GM10248 (cell line): ENCODE measurements at regions not wholly inside any gene's neighbourhood (a gene's known extent, or its start where the extent isn't known, plus 50 kb on each side); places are given as distances from the start of the nearest gene placed in this dataset.

Source experiments
- CTCF ChIA-PET: fragments of 300-600 bp; sonication (Branson Sonifier 250); formaldehyde crosslinking; extraction: SDS; loops from one replicate; lab custom pipeline; 2021; ENCODE audit warnings: antibody characterized with exemption; lab: Yijun Ruan, JAX
- POLR2A ChIA-PET: fragments of 350-650 bp; sonication (Branson Sonifier 250); formaldehyde crosslinking; extraction: SDS; loops from one replicate; lab custom pipeline; 2020; ENCODE audit warnings: antibody characterized with exemption; lab: Yijun Ruan, JAX
- DNase-seq: peaks from one replicate; pipeline ENCODE4 v3.0.0; 2012; ENCODE audit errors: extremely low spot score
- TF ChIP-seq, protein P1 (sequence below): IDR thresholded peaks from 2 replicates; pipeline ENCODE4 v1.5.1; 2012; ENCODE audit warnings: mild to moderate bottlenecking, low read depth; ENCODE audit errors: extremely low read depth, missing control alignments, control extremely low read depth

GRCh38 chr12:46456356-46457334 lies 84.1 kb upstream of the SLC38A2 start:
- DNase-seq = no peak
- POLR2A ChIA-PET = no interaction called here
- TF ChIP-seq, protein P1, sequence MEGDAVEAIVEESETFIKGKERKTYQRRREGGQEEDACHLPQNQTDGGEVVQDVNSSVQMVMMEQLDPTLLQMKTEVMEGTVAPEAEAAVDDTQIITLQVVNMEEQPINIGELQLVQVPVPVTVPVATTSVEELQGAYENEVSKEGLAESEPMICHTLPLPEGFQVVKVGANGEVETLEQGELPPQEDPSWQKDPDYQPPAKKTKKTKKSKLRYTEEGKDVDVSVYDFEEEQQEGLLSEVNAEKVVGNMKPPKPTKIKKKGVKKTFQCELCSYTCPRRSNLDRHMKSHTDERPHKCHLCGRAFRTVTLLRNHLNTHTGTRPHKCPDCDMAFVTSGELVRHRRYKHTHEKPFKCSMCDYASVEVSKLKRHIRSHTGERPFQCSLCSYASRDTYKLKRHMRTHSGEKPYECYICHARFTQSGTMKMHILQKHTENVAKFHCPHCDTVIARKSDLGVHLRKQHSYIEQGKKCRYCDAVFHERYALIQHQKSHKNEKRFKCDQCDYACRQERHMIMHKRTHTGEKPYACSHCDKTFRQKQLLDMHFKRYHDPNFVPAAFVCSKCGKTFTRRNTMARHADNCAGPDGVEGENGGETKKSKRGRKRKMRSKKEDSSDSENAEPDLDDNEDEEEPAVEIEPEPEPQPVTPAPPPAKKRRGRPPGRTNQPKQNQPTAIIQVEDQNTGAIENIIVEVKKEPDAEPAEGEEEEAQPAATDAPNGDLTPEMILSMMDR = no peak
- CTCF ChIA-PET = interaction anchor here (1.0 to 2.0 kb wide), 3 partner anchors 13 to 53 kb away, joined by 3 to 4 read pairs (median 3); no protein-coding TSS in a partner anchor

- ChIA-PET POLR2A (no interaction called here), CTCF (interaction anchor here (1.0 to 2.0 kb wide), 5 partner anchors 12 to 61 kb away, joined by 3 to 4 read pairs (median 3); no protein-coding TSS in a partner anchor)
- no peak for DNase-seq
- TF ChIP-seq, protein P1 = no peak
These were observed 83.2 kb upstream of the SLC38A2 start for GRCh38 chr12:46455648-46456352.

DNA sequence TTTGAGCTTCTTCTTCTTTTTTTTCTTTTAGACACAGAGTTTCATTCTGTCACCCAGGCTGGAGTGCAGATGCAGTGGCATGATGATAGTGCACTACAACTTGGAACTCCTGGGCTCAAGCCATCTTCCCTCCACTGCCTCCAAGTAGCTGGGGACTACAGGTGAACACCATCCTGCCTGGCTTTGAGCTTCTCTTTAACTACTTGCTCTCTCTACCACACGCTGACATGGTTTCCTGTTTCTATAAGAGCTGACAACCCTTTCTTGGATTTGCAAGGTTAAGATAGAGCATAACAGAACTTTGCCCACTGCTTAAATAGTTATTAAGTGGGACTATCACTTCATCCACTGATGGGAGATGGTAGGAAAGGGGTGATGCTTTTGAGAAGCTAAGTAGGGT lies 82.4 kb upstream of the SLC38A2 start:
- no peak for DNase-seq
- TF ChIP-seq, protein P1 = no peak
- CTCF ChIA-PET = interaction anchor here (0.9 to 2.0 kb wide), 5 partner anchors 8 to 60 kb away, joined by 3 to 4 read pairs (median 3); no protein-coding TSS in a partner anchor
- POLR2A ChIA-PET = no interaction called here

DNA sequence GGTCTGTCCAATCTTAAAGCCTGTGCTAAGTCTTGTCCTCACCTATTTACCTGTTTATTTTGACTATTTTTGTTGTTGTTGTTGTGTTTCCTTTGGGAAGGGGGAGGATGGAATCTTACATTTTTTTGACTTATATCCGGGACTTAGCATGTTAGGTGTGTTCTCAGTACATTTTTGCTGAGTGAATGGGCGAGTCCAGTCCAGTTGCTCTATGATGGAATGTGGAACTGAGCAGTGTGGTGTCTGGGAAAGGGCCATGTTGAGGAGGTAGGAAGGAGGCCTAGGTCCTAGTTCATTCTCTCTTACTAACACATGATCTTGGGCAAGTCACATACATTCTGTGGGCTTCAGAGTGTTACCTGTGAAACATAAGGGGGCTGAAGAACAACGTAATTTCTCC lies 80.9 kb upstream of the SLC38A2 start:
- TF ChIP-seq, protein P1 = no peak
- POLR2A ChIA-PET = no interaction called here
- CTCF ChIA-PET = no interaction called here
- DNase-seq = no peak

DNA sequence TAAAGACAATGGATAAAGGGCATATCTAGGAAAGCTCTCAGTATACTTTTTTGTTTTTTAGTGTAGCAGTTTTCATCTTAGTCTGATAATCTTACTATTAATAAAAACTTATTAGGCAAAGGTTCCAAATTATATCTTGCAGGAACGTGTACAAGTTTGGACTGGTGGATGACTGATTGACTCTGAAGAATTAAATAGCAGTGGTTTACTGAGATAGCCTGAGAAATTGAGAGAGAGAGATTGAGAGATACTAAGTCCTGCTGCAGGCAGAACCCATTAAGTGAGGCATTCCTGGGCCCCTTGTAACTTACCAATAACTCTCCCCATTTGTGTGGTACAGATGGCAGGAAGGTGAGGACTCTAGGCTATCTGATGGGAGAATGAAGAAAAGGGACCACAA lies 80.2 kb upstream of the SLC38A2 start:
- no peak for DNase-seq
- TF ChIP-seq, protein P1 = no peak
- CTCF ChIA-PET = no interaction called here
- POLR2A ChIA-PET = no interaction called here

DNA sequence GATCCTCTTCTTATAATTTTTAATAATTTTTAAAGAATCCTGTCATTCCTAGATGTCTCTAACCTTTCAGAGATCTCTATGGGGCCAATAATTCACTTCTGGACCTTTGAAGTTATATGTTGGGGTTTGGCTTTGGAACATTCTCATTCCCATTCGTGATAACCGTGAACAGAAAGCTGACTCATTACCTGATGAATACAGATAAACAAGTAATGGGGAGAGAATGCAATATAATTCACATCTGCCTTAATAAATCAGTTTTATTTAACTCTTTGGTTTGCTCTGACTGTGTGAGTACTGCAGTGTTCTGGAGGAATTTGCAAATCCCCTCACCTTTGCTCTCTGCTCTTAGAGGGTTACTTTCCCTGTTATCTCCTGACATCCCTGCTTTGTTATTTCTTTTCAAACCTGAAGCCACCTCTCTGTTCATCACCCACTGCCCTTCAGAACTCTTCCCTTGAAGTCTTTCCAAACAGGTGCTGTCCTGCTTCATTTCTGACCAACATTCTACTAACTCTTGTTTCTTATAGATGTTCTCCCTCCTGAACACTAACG lies 79.6 kb upstream of the SLC38A2 start:
- ChIA-PET CTCF (no interaction called here), POLR2A (no interaction called here)
- DNase-seq = no peak
- TF ChIP-seq, protein P1 = no peak
